ENCODE measurements at regions not wholly inside any gene's neighbourhood (a gene's known extent, or its start where the extent isn't known, plus 50 kb on each side); places are given as distances from the start of the nearest gene placed in this dataset.

GRCh38 chr6:104305206-104305605 lies 554.5 kb downstream of the HACE1 start:
- no peak for DNase-seq

- no peak for DNase-seq
Measured at GRCh38 chr6:104301951-104302350, 557.8 kb downstream of the HACE1 start.

- no peak for DNase-seq
Measured at GRCh38 chr6:104286641-104287040, 573.1 kb downstream of the HACE1 start.

DNA sequence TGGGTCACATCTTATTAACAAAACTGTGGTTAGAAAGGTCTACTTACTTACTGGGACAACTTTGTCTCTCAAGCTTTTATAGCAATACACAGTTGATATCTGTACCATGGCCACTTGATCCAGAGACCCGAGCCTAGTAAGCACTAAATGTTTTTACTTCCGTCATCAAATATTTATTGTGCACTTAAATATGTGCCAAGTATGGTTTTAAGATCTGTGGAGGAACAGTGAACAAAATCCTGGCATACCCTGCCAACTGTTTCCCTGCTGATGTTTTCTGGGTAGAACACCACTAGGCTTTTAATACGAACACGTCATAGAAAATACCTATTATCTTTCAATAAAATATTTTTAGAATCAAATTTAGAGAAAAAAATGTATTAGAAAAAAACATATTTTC lies 574.8 kb downstream of the HACE1 start:
- no peak for DNase-seq

- no peak for DNase-seq
Measured at GRCh38 chr6:104282581-104282980, 577.1 kb downstream of the HACE1 start.

- DNase-seq, result no peak
Measured at GRCh38 chr6:104281370-104281769, 578.3 kb downstream of the HACE1 start.

DNA sequence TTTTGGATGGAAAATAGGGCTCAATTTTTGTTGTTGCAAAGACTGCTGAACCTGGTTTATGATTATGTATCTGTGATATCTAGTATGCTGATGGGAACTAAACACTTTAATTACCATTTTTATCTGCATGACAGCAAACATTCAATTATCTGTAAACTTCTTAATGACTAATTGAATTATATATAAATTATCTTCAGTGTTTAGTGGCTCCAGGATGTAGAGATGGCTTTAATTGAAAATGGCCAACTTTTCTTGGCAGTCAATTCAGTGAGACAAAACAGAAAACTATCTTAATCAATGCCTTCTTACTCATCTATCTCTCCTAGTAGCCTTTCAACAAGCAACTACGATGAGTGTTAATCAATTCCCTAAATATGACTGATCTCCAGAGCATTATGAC lies 591.3 kb downstream of the HACE1 start:
- no peak for DNase-seq

GRCh38 chr6:104266922-104267321 lies 592.8 kb downstream of the HACE1 start:
- DNase-seq, result no peak

- no peak for DNase-seq
Measured at GRCh38 chr6:104256646-104257045, 603.1 kb downstream of the HACE1 start.

DNA sequence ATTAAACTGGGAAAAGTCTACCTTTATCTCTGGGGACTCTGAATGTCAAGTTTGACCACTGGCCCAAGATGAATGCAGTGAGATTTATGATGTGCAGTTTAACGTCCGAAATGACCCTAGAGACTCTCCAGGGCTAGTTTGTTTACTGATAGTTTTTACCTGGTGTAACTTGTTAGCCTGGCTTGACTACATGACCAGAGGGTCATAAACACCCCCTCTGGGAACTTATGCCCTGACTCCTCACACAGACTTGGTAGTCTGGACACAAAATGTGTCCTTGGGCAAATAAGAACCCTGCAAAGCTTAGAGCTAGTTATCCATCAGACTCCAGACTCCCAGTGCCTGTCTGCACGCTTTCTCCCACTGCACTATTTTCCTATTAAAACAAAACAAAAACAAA lies 606.5 kb downstream of the HACE1 start:
- no peak for DNase-seq

GRCh38 chr6:104252276-104252675 lies 607.4 kb downstream of the HACE1 start:
- no peak for DNase-seq

- DNase-seq, result no peak
Measured at GRCh38 chr6:104251651-104252050, 608.1 kb downstream of the HACE1 start.

DNA sequence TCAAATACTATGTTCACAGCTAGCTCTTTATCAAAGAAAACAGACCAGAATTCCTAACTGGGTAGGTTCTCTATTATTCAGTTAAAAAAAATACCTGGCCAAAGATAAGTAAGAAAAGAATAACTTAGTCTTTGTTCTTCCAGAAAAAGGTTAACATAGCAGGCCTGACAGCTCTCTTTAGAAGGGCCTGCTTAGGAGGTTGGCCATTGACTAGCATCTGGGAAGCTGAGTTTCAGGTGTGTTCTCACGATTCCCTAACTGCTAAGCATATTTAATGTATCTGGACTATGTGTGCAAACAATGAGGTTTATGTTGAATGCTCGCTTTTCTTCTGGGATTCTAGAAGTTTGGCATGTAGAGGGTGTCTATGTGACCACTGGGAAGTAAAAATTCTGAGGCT lies 618.9 kb downstream of the HACE1 start:
- DNase-seq, result no peak

DNA sequence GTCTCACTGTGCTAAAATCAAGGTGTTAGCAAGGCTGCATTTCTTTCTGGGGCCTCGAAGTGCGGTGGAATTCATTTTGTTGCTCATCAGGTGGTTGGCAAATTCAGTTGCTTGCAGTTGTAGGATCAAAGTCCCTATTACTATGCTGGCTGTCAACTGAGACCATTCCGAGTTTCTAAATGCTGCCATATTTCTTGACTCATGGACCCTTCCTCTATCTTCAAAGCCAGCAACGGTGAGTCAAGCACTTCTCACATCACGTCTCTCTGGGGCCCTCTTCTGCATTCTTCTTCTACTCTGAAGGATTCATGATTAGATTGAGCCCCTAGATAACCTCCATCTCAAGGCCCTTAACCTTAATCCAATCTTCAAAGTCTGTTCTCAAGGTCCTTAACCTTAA lies 619.7 kb downstream of the HACE1 start:
- DNase-seq, result no peak

DNA sequence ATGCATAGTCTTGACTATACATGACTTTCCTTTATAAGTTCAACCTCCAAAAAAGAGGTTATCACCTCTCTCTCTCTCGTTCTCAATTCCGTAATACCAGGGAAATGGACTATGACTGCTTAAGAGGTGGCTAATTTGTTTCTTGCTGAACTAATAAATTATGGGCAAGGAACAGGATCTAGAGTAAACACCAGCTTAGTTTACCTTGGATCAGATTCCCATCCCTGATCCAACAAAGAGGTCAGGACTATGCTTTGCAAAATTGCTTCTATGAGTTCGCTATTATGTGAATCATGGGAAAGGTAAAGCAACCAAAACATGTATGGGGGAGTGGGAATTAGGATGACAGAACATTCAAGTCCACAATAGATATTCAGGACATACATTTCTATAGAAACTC lies 630.7 kb downstream of the HACE1 start:
- no peak for DNase-seq

DNA sequence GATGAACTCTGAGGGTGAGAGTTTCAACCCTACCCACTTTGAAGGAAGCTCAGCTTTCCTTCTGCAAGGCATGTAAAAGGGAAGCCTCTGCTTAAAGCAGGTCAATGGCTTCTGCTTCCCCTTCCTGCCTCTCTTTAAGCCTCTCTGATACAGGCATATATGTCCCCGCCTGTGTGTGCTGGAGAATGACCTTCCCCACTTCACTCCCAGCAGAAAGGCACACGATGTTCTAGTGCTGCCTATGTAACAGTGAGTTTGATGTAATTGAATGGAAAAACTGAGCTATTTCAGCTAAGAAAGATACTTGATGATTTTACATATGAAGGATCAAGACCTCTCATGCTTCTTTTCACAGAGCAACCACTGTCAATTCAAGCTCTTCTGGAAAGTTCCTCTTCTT lies 632.2 kb downstream of the HACE1 start:
- no peak for DNase-seq

- DNase-seq, result no peak
Measured at GRCh38 chr6:104226790-104227446, 632.8 kb downstream of the HACE1 start.

DNA sequence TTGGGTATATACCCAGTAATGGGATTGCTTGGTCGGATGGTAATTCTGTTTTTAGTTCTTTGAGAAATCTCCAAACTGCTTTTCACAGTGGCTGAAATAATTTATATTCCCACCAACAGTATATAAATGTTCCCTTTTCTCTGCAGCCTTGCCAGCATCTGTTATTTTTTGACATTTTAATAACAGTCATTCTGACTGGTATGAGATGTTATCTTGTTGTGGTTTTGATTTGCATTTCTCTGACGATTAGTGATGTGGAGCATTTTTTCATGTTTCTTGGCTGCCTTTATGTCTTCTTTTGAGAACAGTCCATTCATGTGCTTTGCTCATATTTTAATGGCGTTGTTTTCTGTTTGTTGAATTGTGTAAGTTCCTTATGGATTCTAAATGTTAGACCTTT lies 641.6 kb downstream of the HACE1 start:
- no peak for DNase-seq

DNA sequence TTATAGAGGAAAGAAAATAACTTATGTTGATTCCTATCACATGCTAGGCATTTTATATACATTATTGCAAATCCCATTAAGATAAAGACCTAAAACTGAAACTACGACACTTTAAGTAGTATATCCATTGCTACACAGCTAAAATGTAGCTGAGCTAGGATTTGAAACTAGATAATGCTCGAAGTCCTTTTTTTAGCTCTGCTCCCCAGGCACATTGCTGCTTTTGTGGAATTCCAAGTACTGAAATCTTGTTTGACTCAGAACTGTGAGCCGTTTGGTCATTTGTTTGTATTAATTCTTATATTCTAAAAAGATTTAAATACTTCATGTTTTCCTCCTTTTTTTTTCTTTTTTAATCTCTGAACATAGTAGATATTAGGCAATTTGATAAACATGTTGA lies 644.8 kb downstream of the HACE1 start:
- no peak for DNase-seq

DNA sequence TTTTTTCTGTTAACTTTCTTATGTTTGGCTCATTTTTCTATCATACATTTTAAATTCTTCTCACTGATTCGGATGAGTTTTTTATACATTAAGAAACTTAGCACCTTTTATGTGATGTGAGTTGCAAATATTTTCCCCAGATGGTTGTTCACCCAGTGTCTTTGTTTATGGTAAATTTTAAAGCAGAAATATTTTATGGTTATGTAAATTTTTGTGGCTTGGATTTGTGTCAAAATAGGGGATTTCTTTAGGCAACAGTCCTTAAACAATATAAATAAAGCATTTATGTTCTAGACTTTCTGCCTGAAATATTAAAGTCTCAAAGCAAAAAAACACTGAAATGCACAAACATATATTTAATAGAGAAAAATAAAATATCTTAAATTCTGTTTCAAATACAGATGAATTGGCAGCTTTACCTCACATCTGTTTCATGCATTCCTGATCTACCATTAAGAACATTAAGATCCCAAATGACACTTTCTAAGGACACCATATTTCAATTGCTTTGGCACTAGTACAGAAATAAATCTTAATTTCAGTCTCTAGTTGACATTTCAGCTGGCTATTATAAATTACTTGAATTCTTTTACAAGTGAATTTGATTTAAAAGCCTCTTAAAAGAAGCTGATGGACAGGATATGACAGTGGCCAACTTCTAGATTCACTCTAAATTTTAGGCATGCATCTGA lies 646.6 kb downstream of the HACE1 start:
- no peak for DNase-seq

DNA sequence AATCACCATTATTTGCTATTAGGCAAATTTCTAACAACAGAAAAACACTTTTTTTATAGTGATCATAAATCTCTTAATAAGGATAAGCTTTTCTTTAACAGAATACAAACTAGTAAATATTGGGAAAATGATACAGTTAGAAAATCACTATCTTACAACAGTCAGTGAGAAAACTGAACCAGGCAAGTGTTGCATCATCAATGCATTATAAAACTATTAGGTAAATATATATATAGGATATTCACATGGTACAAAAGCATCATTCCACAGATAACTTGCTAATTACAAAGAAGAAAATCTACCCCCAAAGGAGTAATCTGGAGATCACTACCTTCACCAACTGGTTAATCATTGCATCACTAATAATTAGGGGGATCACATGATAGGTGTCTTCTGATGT lies 652.1 kb downstream of the HACE1 start:
- no peak for DNase-seq

- DNase-seq, result no peak
Measured at GRCh38 chr6:104201557-104201956, 658.2 kb downstream of the HACE1 start.

DNA sequence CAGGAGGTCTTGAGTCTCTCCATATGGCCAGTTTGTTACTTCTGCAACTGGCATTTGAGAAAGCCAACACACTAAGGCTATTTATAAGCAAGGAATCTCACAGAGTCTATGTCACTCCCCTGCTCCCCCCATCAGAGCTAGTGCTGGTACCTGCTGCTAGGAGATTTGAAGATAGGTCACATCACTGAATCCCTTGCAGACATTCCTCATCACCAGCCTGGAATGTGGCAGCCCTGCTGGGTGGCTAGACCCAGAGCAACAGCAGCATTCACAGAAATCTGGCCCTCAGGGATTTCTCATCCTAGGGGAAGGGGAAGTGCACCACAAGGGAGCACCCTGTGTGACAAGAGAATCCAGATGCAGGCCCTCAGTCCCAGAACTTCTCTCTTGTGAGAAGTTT lies 672.1 kb downstream of the HACE1 start:
- DNase-seq, result no peak

GRCh38 chr6:104186831-104187230 lies 672.9 kb downstream of the HACE1 start:
- DNase-seq, result no peak

DNA sequence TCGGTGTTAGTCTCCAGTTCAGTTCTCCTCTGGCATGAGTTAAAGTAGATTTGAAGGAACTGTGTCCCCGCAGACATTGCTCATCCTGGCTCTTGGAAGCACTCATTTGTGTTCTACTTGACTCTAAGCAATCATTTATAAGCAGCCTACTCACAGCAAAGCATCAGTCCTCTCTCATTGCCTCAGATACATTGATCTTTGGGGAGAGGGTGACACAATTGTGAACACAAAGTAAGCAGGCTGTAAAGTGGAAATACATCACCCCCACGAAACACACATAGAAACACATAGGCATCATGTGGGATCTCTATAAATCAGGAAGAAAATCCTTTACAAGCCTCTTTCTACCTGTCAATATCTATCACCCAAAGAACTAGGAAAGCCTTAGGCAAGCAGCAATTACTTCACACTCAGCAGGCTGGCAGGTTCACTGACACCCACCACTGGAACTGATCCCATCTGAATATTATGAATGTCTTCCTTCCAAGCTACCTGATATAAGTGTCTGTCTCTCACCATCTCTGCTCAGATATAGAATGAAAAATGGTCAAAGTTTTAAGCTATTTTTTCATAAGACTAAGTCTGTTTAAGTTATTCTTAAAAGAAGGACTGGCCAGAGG lies 675.8 kb downstream of the HACE1 start:
- DNase-seq, result no peak
